ENCODE measurements at regions not wholly inside any gene's neighbourhood (a gene's known extent, or its start where the extent isn't known, plus 50 kb on each side); places are given as distances from the start of the nearest gene placed in this dataset.
"Not testable (repeated sequence)": the region's sequence is repeated elsewhere in the genome, so short reads cannot be mapped to it uniquely, and the experiment has no call there.

- Mint-ChIP-seq H3K27ac (no peak overlapping the region), H3K4me1 (no peaks in the 10 kb centered on the region), H3K27me3 (ENCODE audit: low read depth) (no peaks in the 10 kb centered on the region), H3K9me3 (no peaks in the 10 kb centered on the region), H3K4me3 (no peak overlapping the region), H3K36me3 (no peaks in the 10 kb centered on the region)
- no peak for DNase-seq (ENCODE audit: low spot score)
- no peak for TF ChIP-seq ZNF671 (CRISPR knock-in tag; IDR thresholded peaks at IDR 0.05)
- no peak for TF ChIP-seq CREM (CRISPR knock-in tag; IDR thresholded peaks at IDR 0.05)
- no peak for TF ChIP-seq ZNF425 (CRISPR knock-in tag; conservative IDR thresholded peaks at IDR 0.05)
- no peak for TF ChIP-seq EMX1 (CRISPR knock-in tag; IDR thresholded peaks at IDR 0.05)
- no peak for TF ChIP-seq SMAD3 (CRISPR knock-in tag; IDR thresholded peaks at IDR 0.05; ENCODE audit: borderline replicate concordance)
- no peak for TF ChIP-seq CBFB (CRISPR knock-in tag; IDR thresholded peaks at IDR 0.05; ENCODE audit: low read depth)
- no peak for TF ChIP-seq USF1 (CRISPR knock-in tag; IDR thresholded peaks at IDR 0.05)
- no peak for TF ChIP-seq ELF4 (CRISPR knock-in tag; IDR thresholded peaks at IDR 0.05; ENCODE audit: low read depth)
- no peak for TF ChIP-seq ZSCAN18 (CRISPR knock-in tag; IDR thresholded peaks at IDR 0.05)
- no peak for TF ChIP-seq OVOL2 (CRISPR knock-in tag; IDR thresholded peaks at IDR 0.05; ENCODE audit: borderline replicate concordance)
- no peak for TF ChIP-seq TCF7 (CRISPR knock-in tag; IDR thresholded peaks at IDR 0.05; ENCODE audit: low read depth)
- TF ChIP-seq TP53 (CRISPR knock-in tag; IDR thresholded peaks at IDR 0.05): no peak
- no peak for TF ChIP-seq TEAD4 (CRISPR knock-in tag; IDR thresholded peaks at IDR 0.05)
- TF ChIP-seq IRF1 (CRISPR knock-in tag; IDR thresholded peaks at IDR 0.05): no peak
- TF ChIP-seq JAZF1 (CRISPR knock-in tag; IDR thresholded peaks at IDR 0.05): no peak
- no peak for TF ChIP-seq TEAD1 (CRISPR knock-in tag; IDR thresholded peaks at IDR 0.05)
- CTCF ChIA-PET: no interaction called here
- POLR2A ChIA-PET: no interaction called here
- ATAC-seq: no peak
Measured at GRCh38 chr6:115190534-115190933, 847.7 kb upstream of the HS3ST5 start.

GRCh38 chr6:115175456-115175855 is 832.6 kb upstream of the HS3ST5 start:
- H3K36me3 Mint-ChIP-seq, ATAC-seq, CTCF ChIA-PET: not testable (repeated sequence)

GRCh38 chr6:115165912-115166311 is 823.1 kb upstream of the HS3ST5 start:
- DNase-seq (ENCODE audit: low spot score) (peak; percentile 55), ATAC-seq (peak; percentile 77)
- peak; percentile 89; the same call in 1 of the 2 replicates for TF ChIP-seq TEAD4 (CRISPR knock-in tag; IDR thresholded peaks at IDR 0.05)
- peak; percentile 57 for TF ChIP-seq CTCF (IDR thresholded peaks at IDR 0.05)
- TF ChIP-seq TEAD1 (CRISPR knock-in tag; IDR thresholded peaks at IDR 0.05): peak; percentile 97; the same call in 1 of the 2 replicates
- H3K36me3 Mint-ChIP-seq; H3K4me3 Mint-ChIP-seq; H3K27me3 Mint-ChIP-seq (ENCODE audit: low read depth); H3K4me1 Mint-ChIP-seq; H3K27ac Mint-ChIP-seq; POLR2A ChIA-PET: not testable (repeated sequence)
- peaks cover 19% of the 10 kb centered on the region for H3K9me3 Mint-ChIP-seq
- CTCF ChIA-PET: interaction anchor here (0.6 to 1.1 kb wide), 3 partner anchors 22 to 397 kb away, joined by 3 to 4 read pairs (median 4); no protein-coding TSS in a partner anchor

More at GRCh38 chr6:115175456-115175855, 832.6 kb upstream of the HS3ST5 start:
- H3K27ac Mint-ChIP-seq; H3K27me3 Mint-ChIP-seq (ENCODE audit: low read depth); H3K4me1 Mint-ChIP-seq; H3K4me3 Mint-ChIP-seq; DNase-seq (ENCODE audit: low spot score); H3K9me3 Mint-ChIP-seq; POLR2A ChIA-PET: not testable (repeated sequence)
